HuH-7 (cell line): ENCODE measurements at regions not wholly inside any gene's neighbourhood (a gene's known extent, or its start where the extent isn't known, plus 50 kb on each side); places are given as distances from the start of the nearest gene placed in this dataset.

Experiments
- DNase-seq: peaks from one replicate; pipeline ENCODE4 v3.0.0; 2011; ENCODE audit warnings: low spot score

GRCh38 chr12:45102818-45103217, 51.9 kb upstream of the DBX2 start:
- no peak for DNase-seq

- no peak for DNase-seq
These were observed 55.1 kb upstream of the DBX2 start for GRCh38 chr12:45105996-45106395.

GRCh38 chr12:45112306-45112705, 61.4 kb upstream of the DBX2 start:
- no peak for DNase-seq

GRCh38 chr12:45121224-45121623, 70.3 kb upstream of the DBX2 start:
- DNase-seq = no peak

- DNase-seq = peak; percentile 10
These were observed 72.0 kb upstream of the DBX2 start for GRCh38 chr12:45122768-45123380.

GRCh38 chr12:45124485-45125155, 73.7 kb upstream of the DBX2 start:
- DNase-seq = no peak

GRCh38 chr12:45125997-45126396, 75.1 kb upstream of the DBX2 start:
- DNase-seq = no peak

- no peak for DNase-seq
These were observed 77.7 kb upstream of the DBX2 start for GRCh38 chr12:45128637-45129036.

GRCh38 chr12:45130881-45131281, 80.0 kb upstream of the DBX2 start:
- peak; percentile 50 for DNase-seq

- no peak for DNase-seq
These were observed 80.6 kb upstream of the DBX2 start for GRCh38 chr12:45131506-45131905.

- no peak for DNase-seq
These were observed 77.3 kb upstream of the ANO6 start for GRCh38 chr12:45138609-45139008.

GRCh38 chr12:45148006-45148405, 67.9 kb upstream of the ANO6 start:
- no peak for DNase-seq

- DNase-seq = no peak
These were observed 67.3 kb upstream of the ANO6 start for GRCh38 chr12:45148619-45149018.

GRCh38 chr12:45165284-45165683, 50.6 kb upstream of the ANO6 start:
- DNase-seq = no peak

GRCh38 chr12:45166056-45166455, 49.8 kb upstream of the ANO6 start:
- DNase-seq = no peak
